OCI-LY7 (cell line): ENCODE measurements at regions not wholly inside any gene's neighbourhood (a gene's known extent, or its start where the extent isn't known, plus 50 kb on each side); places are given as distances from the start of the nearest gene placed in this dataset.
"Not testable (repeated sequence)": the region's sequence is repeated elsewhere in the genome, so short reads cannot be mapped to it uniquely, and the experiment has no call there.

Source experiments
- BruUV-seq: library from RNA; stranded (reverse); fragments of 400-500 nt; replicated peaks from 2 replicates; lab custom pipeline; 2021; lab: Mats Ljungman, UMichigan
- CTCF ChIA-PET: fragments of 300-600 bp; sonication (Branson Sonifier 250); formaldehyde crosslinking; loops from one replicate; lab custom pipeline; 2022; ENCODE audit warnings: antibody characterized with exemption; ENCODE audit not compliant: unreplicated experiment; lab: Charles Lee
- POLR2A ChIA-PET: fragments of 300-600 bp; sonication (Branson Sonifier 250); formaldehyde crosslinking; loops from one replicate; lab custom pipeline; 2022; ENCODE audit warnings: antibody characterized with exemption; lab: Charles Lee
- DNase-seq: peaks from one replicate; pipeline ENCODE4 v3.0.0-alpha.2; 2015; ENCODE audit warnings: low spot score
- H2AFZ ChIP-seq: fragments of 200-600 bp; sonication (generic), shearing (Covaris generic); 2 replicates; pipeline ENCODE4 v1.6.1; 2014; ENCODE audit warnings: mild to moderate bottlenecking, antibody characterized with exemption, low read length, moderate library complexity
- H3K27ac ChIP-seq: fragments of 200-600 bp; sonication (generic); 2 replicates; pipeline ENCODE4 v1.5.1; 2014; ENCODE audit warnings: mixed run types, low read depth, mild to moderate bottlenecking, moderate library complexity, low read length, inconsistent platforms; ENCODE audit not compliant: poor library complexity, severe bottlenecking
- H3K36me3 ChIP-seq: fragments of 200-600 bp; sonication (generic); 2 replicates; pipeline ENCODE4 v1.6.1; 2014; ENCODE audit warnings: mild to moderate bottlenecking, antibody characterized with exemption, low read length, moderate library complexity, mixed read lengths; ENCODE audit not compliant: insufficient read depth
- H3K4me1 ChIP-seq: fragments of 200-600 bp; sonication (generic); 2 replicates; pipeline ENCODE4 v1.5.1; 2014; ENCODE audit warnings: mild to moderate bottlenecking, low read length; ENCODE audit not compliant: insufficient read depth, poor library complexity, severe bottlenecking
- H3K4me2 ChIP-seq: fragments of 200-600 bp; sonication (generic); 2 replicates; pipeline ENCODE4 v1.6.1; 2014; ENCODE audit warnings: mild to moderate bottlenecking, low read length
- H3K4me3 ChIP-seq: fragments of 200-600 bp; sonication (generic); 2 replicates; pipeline ENCODE4 v1.5.1; 2014; ENCODE audit warnings: mild to moderate bottlenecking, low read depth, low read length; ENCODE audit not compliant: poor library complexity, severe bottlenecking
- H3K79me2 ChIP-seq: fragments of 200-600 bp; sonication (generic); 2 replicates; pipeline ENCODE4 v1.6.1; 2016; ENCODE audit warnings: low read depth, mild to moderate bottlenecking, low read length, moderate library complexity, mixed read lengths; ENCODE audit not compliant: insufficient read depth
- H3K9me2 ChIP-seq: fragments of 200-600 bp; sonication (generic); 2 replicates; pipeline ENCODE4 v1.6.1; 2016; ENCODE audit warnings: mild to moderate bottlenecking, low read length, mixed read lengths; ENCODE audit not compliant: insufficient read depth
- H3K9me3 ChIP-seq: fragments of 200-600 bp; sonication (generic); 2 replicates; pipeline ENCODE4 v1.6.1; 2014; ENCODE audit warnings: mild to moderate bottlenecking, mixed run types, low read length, mixed read lengths
- H4K20me1 ChIP-seq: fragments of 200-600 bp; sonication (generic); 2 replicates; pipeline ENCODE4 v1.6.1; 2014; ENCODE audit warnings: mild to moderate bottlenecking, antibody characterized with exemption, low read length, moderate library complexity, mixed read lengths; ENCODE audit not compliant: insufficient read depth
- CTCF ChIP-seq: fragments of 200-600 bp; sonication (generic); conservative IDR thresholded peaks from 2 replicates; pipeline ENCODE4 v1.5.1; 2014; ENCODE audit warnings: mild to moderate bottlenecking, antibody characterized with exemption, low read length, moderate library complexity, mixed read lengths
- EZH2phosphoT487 ChIP-seq: fragments of 200-600 bp; sonication (generic); IDR thresholded peaks from 2 replicates; pipeline ENCODE4 v1.6.1; 2018; ENCODE audit warnings: low read depth, borderline replicate concordance, mild to moderate bottlenecking, mixed run types, antibody characterized with exemption, low read length, moderate library complexity, mixed read lengths
- intact Hi-C: fragments of 100-400 bp; cut with micrococcal nuclease; formaldehyde crosslinking; loops from one replicate; pipeline ENCODE4 v1.10.0; 2022; ENCODE audit not compliant: unreplicated experiment

GRCh38 chr2:186927185-186927866 lies 78.4 kb upstream of the ZSWIM2 start:
- CTCF ChIA-PET, result no interaction called here

GRCh38 chr2:186925514-186925913 lies 76.5 kb upstream of the ZSWIM2 start:
- Histone ChIP-seq H3K4me3 (no peak overlapping the region), H3K79me2 (no peaks in the 10 kb centered on the region), H3K9me2 (no peaks in the 10 kb centered on the region), H4K20me1 (no peaks in the 10 kb centered on the region), H3K36me3 (no peaks in the 10 kb centered on the region), H3K27ac (no peak overlapping the region), H3K4me1 (no peaks in the 10 kb centered on the region), H2AFZ (no peak overlapping the region), H3K4me2 (no peak overlapping the region), H3K9me3 (no peaks in the 10 kb centered on the region)
- ChIA-PET CTCF (no interaction called here), POLR2A (interaction anchor here (0.6 to 1.1 kb wide), 6 partner anchors 9 to 290 kb away, joined by 3 to 6 read pairs (median 4); no protein-coding TSS in a partner anchor)
- BruUV-seq, result no TSS peak
- TF ChIP-seq CTCF (no peak), EZH2phosphoT487 (no peak)
- intact Hi-C loops, result no loop called here
- no peak for DNase-seq

More at GRCh38 chr2:186927185-186927866, 78.4 kb upstream of the ZSWIM2 start:
- intact Hi-C loops, result no loop called here
- TF ChIP-seq CTCF (no peak), EZH2phosphoT487 (no peak)
- Histone ChIP-seq H3K27ac (no peak overlapping the region), H3K4me1 (no peaks in the 10 kb centered on the region), H3K4me3 (no peak overlapping the region), H3K79me2 (no peaks in the 10 kb centered on the region), H4K20me1 (no peaks in the 10 kb centered on the region), H3K9me3 (no peaks in the 10 kb centered on the region), H3K9me2 (no peaks in the 10 kb centered on the region), H2AFZ (no peak overlapping the region), H3K36me3 (no peaks in the 10 kb centered on the region), H3K4me2 (no peak overlapping the region)
- no peak for DNase-seq
- no TSS peak for BruUV-seq
- POLR2A ChIA-PET, result interaction anchor here (0.8 kb wide), 1 partner anchor 903 kb away, joined by 3 read pairs; no protein-coding TSS in a partner anchor

- H3K4me1 ChIP-seq, H2AFZ ChIP-seq, POLR2A ChIA-PET, H3K36me3 ChIP-seq, CTCF ChIA-PET, DNase-seq, H3K9me2 ChIP-seq, H3K4me3 ChIP-seq, intact Hi-C loops, H3K9me3 ChIP-seq, BruUV-seq, H3K27ac ChIP-seq, H4K20me1 ChIP-seq, H3K4me2 ChIP-seq, H3K79me2 ChIP-seq: not testable (repeated sequence)
Measured at GRCh38 chr2:186922316-186922715, 73.3 kb upstream of the ZSWIM2 start.
